HG03045 (cell line): ENCODE measurements at regions not wholly inside any gene's neighbourhood (a gene's known extent, or its start where the extent isn't known, plus 50 kb on each side); places are given as distances from the start of the nearest gene placed in this dataset.
"Not testable (repeated sequence)": the region's sequence is repeated elsewhere in the genome, so short reads cannot be mapped to it uniquely, and the experiment has no call there.

Source experiments
- ATAC-seq: cut with Tn5 transposase; IDR thresholded peaks from one replicate; pipeline ENCODE4 v1.9.1; 2021; ENCODE audit warnings: mild to moderate bottlenecking, moderate library complexity; ENCODE audit not compliant: unreplicated experiment

GRCh38 chr15:98315971-98316370 lies 332.4 kb upstream of the IGF1R start:
- no peak for ATAC-seq

- ATAC-seq = no peak
Observed at GRCh38 chr15:98321896-98322295, 326.4 kb upstream of the IGF1R start.

GRCh38 chr15:98322581-98322980 lies 325.8 kb upstream of the IGF1R start:
- ATAC-seq = no peak

GRCh38 chr15:98324341-98324970 lies 323.9 kb upstream of the IGF1R start:
- ATAC-seq = no peak

- no peak for ATAC-seq
Observed at GRCh38 chr15:98326804-98327203, 321.5 kb upstream of the IGF1R start.

DNA sequence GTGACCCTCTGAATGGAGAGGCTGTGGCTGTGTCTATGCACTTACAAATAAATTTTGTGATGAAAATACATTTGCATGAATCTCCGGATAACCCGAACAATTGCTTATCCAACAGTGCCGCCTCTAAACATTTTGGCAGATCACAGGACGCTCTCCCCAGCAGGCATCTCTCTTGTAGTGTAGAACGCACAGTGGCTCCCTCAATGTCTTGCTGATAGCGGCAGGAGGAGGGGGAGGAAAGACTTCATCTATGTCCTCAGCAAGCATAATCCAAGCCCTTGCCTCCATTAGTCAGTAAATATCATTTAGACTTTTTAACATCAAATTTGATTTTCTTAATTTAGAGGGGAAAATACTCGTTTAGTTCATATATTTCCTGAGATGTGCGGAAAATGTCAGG lies 318.1 kb upstream of the IGF1R start:
- no peak for ATAC-seq

GRCh38 chr15:98330692-98331435 lies 317.5 kb upstream of the IGF1R start:
- ATAC-seq = no peak

DNA sequence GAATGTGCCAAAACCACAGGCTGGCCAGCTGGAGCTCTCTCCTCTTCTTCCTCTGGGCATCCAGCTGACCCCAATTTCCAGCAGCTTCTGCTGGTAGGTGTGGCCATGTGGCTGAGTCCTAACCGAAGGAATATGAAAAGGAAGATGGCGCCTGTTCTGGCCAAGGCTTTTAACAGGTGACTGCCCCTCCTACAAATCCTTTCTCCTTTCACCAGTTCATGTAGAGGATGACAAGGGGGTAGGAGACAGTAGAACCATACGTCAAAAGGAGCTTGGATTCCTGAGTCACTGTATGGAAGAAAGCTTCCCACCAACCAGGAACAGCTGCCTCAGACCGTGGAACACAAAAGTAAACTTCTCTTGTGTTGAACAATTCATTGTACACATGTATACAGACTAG lies 316.7 kb upstream of the IGF1R start:
- ATAC-seq = no peak

GRCh38 chr15:98333251-98333650 lies 315.1 kb upstream of the IGF1R start:
- ATAC-seq = no peak

DNA sequence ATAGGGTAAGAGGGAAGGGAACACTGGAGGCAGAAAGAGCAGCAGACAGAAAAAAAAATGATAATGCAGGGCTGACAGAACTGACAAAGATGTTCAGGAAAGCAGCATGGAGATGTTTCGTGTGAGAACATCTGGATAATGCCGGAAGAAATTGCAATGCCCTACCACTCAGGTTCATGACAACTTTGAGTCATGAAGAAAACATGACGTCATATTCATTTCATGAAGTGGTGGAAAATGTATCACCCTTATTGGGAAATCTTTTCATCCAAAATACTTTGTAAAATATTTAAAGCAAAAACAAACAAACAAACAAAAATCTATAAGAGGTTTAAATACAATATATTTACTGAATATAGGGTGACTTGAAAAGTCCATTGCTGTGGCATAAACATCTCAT lies 305.4 kb upstream of the IGF1R start:
- ATAC-seq = no peak

GRCh38 chr15:98344591-98344990 lies 303.7 kb upstream of the IGF1R start:
- no peak for ATAC-seq

DNA sequence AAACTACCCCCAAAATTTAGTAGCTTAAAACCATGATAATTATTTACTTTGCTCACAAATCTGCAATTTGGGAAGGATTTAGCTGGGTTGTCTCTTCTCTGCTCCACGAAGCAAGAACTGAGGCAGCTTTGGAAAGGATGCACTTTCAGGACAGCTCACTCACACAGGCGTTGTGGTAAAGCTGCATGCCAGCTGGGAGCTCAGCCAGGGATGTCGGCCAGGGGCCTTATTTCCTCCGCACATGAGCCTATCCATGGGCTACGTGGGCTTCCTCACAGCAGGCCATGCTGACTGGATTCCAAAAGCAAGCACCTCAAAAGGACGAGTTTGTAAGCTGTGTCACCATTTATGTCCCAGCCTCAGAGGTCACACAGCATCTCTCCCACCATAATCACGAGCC lies 301.3 kb upstream of the IGF1R start:
- no peak for ATAC-seq

- no peak for ATAC-seq
Observed at GRCh38 chr15:98347866-98348265, 300.5 kb upstream of the IGF1R start.

DNA sequence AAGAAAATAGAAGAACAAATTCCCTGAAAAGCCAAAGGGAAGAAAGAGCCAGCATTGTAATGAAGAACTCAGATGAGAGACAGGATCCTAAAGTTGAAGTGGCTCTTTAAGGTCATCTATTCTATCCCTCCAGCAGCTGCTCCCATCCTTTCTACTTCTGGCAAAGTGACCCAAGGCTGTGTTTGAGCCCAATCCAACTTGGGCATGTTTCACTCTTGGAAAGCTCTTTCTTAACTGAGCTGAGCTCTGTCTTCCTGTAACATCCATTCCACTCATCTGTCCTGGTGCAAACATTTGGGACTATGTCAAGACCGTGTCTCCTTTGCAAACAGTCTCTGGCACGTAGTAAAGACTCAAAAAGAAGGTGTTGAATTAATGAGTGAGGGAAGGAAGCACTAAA lies 298.1 kb upstream of the IGF1R start:
- no peak for ATAC-seq

- not testable (repeated sequence) for ATAC-seq
Observed at GRCh38 chr15:98358274-98358673, 290.1 kb upstream of the IGF1R start.

GRCh38 chr15:98358971-98359370 lies 289.4 kb upstream of the IGF1R start:
- ATAC-seq = no peak

DNA sequence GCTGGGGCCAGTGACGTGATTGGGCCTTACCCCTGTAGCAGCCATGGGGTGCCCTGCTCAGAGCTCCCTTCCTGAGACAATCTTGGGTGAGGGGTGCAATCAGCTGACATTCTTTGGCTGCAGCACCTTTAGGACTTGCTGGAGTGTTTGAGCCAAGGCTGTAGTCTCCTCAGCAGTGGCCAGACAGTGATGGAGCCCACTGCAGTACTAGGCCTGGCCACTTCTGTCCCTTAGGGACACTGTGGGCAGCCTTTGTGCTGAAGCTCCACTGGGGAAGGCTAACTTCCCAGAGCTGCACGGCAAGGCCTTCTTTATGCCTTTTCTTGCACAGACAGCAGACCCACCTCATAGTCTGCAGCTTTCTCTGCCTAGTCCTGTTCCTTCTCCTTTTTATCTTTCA lies 284.9 kb upstream of the IGF1R start:
- no peak for ATAC-seq

DNA sequence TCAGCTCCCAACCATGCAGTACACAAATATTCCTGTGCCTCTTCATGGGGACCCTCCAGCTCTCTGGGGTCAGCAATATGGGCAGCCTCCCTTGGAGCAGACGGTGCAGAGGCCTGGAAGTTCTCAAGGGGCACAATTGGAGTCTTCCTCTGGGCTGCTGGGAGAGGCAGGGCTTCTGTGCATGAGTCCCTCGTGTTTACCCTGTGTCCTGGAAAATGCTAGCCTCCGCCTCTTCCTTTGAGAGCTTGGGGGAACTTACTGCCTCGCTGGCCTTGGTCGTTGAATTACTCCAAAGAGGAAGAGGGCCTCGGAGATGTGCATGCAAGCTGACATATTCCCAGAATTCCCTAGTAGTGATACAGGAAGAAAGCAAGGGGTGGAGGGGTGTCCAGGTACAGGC lies 284.4 kb upstream of the IGF1R start:
- no peak for ATAC-seq

DNA sequence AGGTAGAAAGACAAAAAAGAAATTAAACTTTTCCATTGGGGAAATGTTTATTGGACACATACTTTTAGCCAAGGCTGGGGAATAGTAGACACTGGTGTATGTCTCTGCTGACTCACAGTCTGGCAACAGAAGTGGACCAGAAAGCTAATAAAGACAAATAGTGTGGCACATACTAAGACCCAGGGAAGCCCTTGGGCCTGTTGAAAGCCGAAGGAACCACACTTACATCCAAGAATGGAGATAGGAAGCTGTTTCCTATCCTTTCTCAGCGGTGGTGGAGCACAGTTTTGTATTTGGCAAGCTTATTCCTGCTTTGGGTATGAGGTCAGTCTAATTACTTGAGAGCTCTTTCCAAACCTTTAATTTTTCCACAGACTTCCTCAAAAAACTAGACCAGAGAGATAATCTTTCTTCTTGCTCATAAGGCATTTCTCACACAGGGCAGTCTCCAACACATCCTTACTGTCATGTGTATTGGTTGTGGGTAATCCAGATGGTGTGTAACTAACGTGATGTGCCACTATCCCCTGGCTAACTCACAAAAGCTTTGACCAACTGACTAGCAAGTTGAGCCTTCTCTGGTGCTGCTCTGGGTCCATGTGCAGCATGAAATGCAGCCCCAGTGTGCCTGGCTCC lies 279.1 kb upstream of the IGF1R start:
- ATAC-seq = no peak

DNA sequence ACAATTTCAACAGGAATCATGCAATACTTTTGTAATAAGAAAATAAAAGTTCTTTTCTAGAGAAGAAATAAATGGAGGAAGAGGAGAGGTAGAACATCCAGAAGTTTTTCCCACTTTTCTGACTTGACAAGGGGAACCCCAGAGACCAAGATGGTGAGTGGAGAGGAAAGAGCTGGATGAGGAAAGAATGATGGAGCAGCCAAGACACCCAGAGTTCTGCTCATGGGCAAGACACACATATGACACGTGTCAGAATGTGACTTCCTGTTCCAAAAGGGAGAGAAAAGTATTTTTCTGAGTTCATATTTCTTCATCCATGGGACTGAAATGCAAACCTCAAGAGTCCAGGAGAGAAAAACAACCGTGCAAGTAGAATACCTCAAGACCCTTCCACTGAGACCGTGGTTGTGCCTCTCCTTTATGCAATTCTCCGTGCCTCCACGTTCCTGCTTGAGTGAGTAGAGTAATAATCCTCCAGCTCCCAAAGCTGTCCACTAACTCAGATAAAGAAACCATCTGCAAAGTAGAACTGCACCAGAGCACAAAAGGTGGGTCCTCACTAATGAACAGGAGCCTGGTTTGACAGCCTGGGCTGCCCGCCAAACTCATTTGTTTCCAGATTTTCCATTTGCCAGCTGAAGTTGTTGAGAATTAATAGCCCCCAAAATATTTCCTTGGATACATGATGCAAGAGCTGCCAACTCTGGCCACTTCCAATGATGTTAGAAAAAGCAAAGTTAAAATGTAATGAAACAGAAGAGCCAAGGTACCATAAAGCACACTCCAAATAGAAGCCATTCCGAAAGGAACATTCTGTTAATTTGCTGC lies 272.6 kb upstream of the IGF1R start:
- ATAC-seq = no peak

DNA sequence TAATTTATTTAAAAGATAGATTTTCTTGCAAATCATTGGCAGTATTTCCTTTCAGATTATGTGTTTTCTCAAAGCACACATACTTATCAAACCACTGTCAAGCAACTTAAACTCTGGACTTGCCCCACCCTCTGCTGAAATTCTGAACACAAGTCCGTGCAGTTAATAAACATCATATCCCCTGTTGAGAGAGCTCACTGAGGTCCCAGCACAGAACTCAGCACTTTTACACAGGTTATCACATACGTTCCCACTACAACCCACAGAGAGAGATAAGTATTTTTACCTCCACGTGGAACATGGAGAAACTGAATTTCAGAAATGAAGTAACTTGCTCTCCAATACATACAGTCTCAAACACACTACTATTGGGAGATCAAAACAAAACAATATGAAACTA lies 267.6 kb upstream of the IGF1R start:
- no peak for ATAC-seq
